Activated T-cell treated with anti-CD3 and anti-CD28 coated beads, Interleukin-2, amount 50 U/mL, for 48 hours (primary cell): ENCODE measurements at regions not wholly inside any gene's neighbourhood (a gene's known extent, or its start where the extent isn't known, plus 50 kb on each side); places are given as distances from the start of the nearest gene placed in this dataset.

Experiments
- DNase-seq, 2 experiments: peaks; one replicate each; pipeline ENCODE4 v3.0.0-alpha.2; 2020

DNA sequence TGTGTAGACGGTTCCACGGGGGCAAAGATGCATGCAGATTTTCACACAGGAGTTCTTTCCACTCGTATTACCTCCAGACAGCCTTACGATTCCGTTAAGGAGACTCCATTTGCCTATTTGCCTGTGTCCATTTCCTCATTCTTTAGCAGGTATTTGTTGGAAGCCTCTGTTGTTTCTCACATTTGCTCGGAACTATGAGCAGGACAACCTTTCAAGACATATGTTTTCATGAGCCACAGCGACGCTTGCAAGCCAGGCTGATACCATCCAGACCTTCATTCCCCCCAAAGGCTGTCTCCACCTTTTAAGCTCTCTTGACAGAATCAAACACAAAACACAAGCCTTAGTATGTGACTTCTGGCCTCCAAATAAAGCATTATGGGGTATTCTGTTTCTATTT lies 57.6 kb upstream of the NEDD9 start:
- DNase-seq, result no peak

DNA sequence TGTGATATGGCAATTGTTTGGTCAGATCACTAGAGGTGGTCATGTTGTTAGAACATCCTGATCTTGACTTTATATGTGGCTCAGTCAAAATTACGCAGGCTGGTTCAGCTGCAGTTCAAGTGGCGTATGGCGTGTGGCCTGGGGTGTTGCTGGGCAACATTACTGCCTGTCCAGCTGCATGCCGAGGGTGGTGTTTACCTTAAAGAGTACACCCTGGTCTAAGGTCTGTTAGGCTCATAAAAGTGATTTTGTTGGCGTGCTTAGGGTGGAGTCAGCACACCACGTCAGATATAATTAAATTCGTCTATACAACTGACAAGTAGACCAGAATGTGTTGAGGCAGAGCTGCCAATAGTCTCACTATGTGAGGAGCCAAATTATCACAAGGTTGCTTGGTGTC lies 55.6 kb upstream of the NEDD9 start:
- DNase-seq, result no peak

DNA sequence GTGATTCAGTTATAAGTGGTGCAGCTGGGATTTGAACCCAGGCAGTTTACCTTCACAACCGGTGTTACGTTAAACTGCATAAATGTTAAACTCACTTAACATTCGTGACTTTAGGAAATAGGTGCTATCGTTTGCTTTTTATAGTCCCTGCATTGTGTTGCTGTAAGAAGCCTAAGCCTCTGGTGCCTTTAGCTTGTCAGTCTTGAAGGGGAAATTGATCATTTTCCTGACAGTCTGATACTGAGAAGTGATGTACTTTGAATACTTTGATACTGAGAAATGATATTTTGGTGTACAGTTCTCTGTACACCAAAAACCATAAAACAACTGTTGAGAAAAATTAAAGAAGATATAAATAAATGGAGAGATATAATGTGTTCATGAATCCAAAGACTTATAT lies 52.5 kb upstream of the NEDD9 start:
- DNase-seq, result no peak

DNA sequence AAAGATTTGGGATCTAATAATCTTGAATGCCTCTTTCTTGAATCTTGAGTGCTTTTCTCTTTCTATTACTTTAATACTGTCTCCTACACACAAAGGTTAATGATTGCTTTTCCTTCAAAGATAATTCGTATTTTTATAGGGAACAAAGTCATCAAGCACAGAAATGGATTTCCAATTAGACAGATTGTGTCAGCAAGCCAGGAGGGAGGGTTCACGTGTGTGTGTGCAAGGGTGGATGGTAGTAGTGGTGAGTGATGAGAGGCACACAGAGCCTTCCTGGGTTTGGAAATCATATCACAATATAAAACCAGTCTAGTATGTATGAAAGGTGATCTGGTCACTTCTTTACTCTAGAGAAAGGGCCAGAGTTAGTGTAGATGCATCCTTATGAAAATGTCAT lies 51.2 kb upstream of the NEDD9 start:
- DNase-seq, result no peak

DNA sequence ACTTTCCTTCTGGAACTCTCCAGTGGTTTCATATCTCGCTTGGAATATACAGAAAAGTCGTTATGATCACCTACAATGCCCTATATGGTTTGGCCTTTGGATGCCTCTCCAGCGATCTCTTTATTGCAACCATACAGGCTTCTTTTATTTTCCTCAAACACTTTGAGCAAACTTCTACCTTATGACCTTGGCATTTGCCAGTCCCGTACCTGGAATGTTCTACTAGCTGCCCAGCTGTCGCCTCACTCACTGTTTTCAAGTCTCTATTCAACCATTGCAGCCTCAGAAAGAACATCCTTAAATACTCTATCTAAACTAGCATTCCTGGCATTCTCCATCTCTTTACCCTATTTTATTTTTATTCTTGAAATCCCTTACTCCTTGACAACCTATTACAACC lies 50.4 kb upstream of the NEDD9 start:
- no peak for DNase-seq
